HG02571 (cell line): ENCODE measurements at regions not wholly inside any gene's neighbourhood (a gene's known extent, or its start where the extent isn't known, plus 50 kb on each side); places are given as distances from the start of the nearest gene placed in this dataset.
"Not testable (repeated sequence)": the region's sequence is repeated elsewhere in the genome, so short reads cannot be mapped to it uniquely, and the experiment has no call there.

Experiments
- ATAC-seq: cut with Tn5 transposase; IDR thresholded peaks from one replicate; pipeline ENCODE4 v1.9.1; 2021; ENCODE audit warnings: mild to moderate bottlenecking, moderate library complexity; ENCODE audit not compliant: unreplicated experiment

- ATAC-seq, result no peak
These were observed 856.1 kb downstream of the CDH11 start for GRCh38 chr16:64265756-64266155.

GRCh38 chr16:64260631-64261401 is 861.0 kb downstream of the CDH11 start:
- not testable (repeated sequence) for ATAC-seq

- no peak for ATAC-seq
These were observed 867.2 kb downstream of the CDH11 start for GRCh38 chr16:64254443-64255367.

DNA sequence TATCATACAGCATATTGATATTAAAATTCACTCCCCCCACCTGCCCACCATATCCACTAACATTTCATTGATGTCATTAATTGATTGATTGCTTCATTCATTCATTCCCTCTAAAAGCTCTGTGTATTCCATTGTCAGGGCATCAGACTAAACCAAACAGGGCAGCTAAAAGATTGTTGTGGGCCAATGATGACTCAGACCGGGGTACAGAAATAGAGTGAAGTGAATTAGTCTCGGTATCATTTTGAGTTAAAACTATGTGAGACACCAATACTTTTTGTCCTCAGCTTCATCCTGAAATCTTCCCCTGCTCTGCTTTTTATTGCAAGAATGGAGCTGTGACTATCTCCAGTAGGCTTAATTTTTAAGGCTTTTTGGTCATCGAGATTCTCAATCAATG is 868.3 kb downstream of the CDH11 start:
- no peak for ATAC-seq

DNA sequence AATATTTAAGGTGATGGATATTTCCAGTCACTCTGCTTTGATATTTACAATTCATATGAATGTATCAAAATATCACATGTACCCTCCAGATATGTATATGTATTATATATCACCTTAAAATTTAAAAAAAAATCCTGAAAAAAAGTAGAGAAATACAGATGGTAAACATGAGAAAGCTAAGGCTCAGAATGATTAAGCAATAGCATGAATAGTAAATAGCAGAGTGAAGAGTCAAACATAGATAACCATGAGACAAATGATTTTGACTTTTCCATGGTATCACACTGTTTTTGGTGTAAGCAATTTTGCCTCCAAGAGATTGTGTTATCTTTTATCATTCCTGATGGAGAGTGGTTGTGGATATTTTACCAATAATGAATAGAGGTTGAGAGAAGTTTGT is 868.8 kb downstream of the CDH11 start:
- no peak for ATAC-seq

DNA sequence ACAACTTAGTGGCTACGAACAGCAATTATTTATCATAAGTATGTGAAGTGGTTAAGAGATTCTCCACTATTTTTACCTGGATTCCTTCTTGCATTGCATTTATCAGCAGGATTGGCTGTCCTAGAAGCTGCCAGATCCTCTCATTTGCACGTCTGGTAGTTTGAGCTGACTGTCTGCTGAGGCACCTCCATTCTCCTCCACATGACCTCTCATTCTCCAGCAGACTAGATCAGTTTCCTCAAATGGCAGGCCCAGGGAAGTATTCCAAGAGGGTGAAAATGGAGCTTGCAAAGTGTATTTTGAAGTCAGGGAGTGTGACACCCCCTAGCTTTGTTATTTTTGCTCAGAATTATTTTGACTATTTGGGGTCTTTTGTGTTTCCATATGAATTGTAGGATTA is 870.1 kb downstream of the CDH11 start:
- no peak for ATAC-seq

DNA sequence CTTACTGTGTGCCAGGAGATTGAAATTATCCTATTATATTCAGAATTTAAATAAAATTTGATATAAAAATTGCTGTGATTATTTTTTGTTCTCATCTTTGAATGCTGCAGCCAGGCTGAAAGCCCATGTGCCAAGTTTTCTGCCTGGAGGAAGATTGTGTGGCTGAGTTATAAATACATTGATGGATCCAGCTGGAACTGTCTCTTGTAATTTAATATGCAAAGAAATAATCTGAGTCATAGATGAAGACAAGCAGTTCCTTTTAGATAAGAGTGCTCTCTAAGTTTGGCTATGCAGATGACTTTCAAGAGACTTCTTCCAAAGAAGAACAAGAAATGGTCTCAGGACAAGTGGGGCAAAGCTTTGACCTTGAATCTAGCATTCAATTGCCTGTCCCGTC is 871.0 kb downstream of the CDH11 start:
- no peak for ATAC-seq

DNA sequence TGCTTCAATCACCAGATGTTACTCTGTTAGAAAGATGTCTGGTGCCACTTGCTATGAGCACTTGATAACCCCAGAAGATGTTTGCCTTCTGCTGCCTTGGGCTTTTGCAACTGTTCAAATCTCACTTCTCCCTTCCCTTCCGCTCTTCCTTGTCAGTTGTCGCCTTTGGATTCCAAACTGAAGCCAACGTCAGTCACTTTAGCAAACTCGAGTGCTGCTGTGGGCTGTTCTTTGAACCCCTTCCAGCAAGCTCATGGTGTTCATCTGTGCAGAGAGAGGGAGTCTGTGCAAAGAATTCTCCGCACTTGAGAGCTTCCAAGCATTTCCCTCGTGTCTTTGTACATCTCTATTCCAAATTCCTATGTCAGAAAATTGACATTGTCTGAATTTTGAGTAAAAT is 879.4 kb downstream of the CDH11 start:
- ATAC-seq, result no peak

DNA sequence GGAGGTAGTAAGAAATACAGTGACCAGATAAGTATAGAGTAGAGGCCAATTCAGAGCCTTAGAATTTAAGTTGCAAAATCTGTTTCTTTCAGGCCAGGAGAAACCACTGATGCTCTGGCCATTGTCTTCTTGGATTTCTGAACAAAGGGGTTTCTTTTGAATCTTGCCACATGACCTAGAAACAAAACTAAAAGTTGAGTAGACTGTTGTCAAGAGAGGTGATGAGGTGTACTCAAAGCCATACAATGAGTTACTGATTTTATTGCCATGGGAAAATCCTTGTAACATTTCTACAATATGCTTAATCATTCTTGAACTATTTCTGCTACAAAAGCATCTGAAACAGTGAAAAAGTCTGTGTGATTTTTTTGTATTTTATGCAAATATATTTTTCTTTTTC is 881.3 kb downstream of the CDH11 start:
- no peak for ATAC-seq

- ATAC-seq, result no peak
These were observed 883.3 kb downstream of the CDH11 start for GRCh38 chr16:64238571-64238970.

GRCh38 chr16:64236316-64236715 is 885.5 kb downstream of the CDH11 start:
- no peak for ATAC-seq

DNA sequence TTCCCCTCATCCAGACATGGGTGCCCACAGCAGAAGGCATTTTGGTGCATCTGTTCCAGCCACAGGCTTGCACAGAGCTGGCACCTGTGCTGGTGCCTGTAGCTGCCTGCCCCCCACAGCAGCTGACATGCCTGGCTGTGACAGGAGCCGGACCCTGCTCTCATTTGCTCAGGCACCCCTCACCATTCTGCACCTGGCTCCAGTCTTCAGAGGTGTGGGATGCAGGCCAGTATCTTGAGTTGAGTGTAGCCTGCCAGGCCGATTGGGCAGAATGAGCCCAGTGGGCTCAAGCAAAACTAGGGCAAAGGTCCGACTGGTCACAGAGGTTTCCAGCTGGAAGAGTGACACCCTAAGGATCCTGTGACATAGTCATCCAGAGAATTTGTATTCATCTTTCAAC is 887.7 kb downstream of the CDH11 start:
- ATAC-seq, result no peak

- ATAC-seq, result no peak
These were observed 896.2 kb downstream of the CDH11 start for GRCh38 chr16:64225696-64226095.

DNA sequence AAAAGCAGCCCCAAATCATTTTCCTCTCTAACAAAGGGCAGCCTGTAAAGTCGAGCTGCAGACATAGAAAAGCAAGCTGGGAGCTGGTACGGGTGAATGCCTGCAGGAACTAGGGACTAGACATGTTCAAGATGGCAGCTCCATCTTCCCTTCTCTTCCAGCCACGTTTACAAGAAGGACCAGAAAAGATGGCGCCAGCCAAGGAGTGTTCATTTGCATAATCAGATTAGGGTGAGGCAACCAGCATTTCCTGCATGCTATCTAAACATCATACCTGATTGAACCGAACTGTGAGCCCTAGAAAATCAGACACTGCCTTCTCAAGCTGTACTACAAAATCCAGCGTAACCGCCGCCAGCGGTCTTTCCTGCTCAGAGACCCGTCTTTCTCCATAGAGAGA is 896.8 kb downstream of the CDH11 start:
- ATAC-seq, result no peak

DNA sequence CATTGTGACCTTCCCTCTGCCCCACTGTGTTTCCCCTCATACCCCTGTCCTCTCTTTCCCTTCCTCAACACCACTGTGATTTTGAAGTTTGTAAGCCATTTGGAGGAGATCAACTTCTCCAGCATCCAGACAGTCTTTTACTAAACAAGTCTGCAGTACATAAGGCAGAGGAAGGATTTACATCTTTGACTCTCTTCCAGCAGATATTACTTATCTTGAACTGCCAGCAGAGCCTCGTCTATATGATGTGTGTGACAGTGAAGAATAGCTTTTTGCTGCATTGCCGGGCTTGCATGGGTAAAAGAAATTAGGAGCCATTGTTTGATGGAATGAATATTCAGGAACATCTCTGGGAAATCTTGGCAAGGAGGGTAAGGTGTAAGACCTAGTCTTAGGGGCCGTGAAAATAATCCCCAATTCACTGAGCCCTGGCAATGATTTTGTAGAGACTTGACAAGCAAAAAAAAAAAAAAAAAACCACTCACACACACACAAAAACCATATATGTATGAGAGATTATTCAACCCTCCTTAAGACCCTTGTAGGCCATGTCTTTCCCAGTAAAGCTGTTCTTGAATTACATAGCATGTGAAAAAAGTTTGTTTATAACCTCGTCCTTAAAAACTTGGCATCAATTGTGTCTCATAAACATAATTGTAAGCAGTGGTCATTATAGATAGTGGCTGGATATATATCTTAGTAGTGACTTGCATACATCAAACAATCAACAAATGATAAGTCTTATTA is 903.9 kb downstream of the CDH11 start:
- no peak for ATAC-seq

- ATAC-seq, result no peak
These were observed 906.1 kb downstream of the CDH11 start for GRCh38 chr16:64215730-64216129.

DNA sequence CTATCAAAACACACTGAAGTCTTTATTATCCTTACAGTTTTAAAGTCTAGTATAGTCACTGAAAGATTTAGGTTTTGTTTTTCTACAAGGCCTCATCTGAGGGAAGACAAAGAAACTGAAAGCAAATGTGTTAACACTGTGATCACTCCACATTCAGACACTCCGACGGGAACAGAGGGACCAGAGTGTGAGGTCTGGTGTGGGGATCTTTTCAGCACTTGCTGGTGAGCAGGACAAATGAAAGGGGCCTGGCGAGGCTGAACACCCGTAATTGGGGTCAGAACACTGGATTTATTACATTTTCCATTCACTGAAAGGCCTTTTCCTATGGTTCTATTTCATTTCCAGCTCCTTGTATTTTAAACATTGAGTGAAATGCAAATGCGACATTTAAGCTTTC is 910.5 kb downstream of the CDH11 start:
- no peak for ATAC-seq

DNA sequence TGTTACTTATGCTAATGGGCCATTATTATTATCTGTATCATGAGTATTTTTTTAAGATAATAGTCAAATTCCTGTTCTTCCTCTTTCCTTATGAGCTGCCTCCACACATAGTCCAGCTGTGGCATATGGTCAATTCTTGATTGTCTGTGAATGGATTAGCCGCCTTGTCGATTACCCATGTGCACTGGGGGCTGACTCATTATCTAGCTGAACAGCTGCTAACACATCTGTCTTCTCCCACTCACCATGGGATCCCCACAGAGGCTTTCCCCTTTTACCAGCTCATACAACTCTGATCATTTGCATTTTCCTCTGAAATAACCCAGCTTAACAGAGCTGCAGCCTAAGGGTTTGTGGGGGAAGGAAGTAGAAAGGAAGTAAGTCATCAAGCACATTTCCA is 915.0 kb downstream of the CDH11 start:
- no peak for ATAC-seq

DNA sequence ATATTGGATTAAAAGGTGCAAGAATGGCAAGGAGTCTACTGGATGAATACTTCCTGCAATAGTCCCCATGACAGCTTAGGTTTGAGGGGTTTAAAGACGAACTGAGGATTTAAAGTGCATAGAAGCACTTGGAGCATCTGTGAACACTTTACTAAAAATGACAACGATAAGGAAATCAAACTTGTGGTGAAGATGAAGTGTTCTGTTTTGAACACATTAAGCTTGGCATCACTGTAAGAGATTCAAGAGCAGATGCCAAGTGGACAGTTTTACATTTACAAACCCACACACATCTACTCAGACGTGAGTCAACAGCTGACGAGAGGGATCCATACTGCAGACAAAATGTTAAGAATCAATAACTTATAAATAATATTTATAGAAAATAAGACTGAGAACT is 918.7 kb downstream of the CDH11 start:
- ATAC-seq, result no peak

GRCh38 chr16:64202571-64202970 is 919.3 kb downstream of the CDH11 start:
- ATAC-seq, result no peak

GRCh38 chr16:64196444-64196843 is 925.4 kb downstream of the CDH11 start:
- ATAC-seq, result no peak
